ENCODE measurements at regions not wholly inside any gene's neighbourhood (a gene's known extent, or its start where the extent isn't known, plus 50 kb on each side); places are given as distances from the start of the nearest gene placed in this dataset.

GRCh38 chr4:52288212-52288855 lies 237.2 kb downstream of the SPATA18 start:
- no peak for TF ChIP-seq CTCF (conservative IDR thresholded peaks at IDR 0.05; ENCODE audit: low read depth, low read length)
- TF ChIP-seq POLR2A (IDR thresholded peaks at IDR 0.05; ENCODE audit: low read depth, low read length), result no peak
